Breast epithelium (tissue), 3 donors: ENCODE measurements at regions not wholly inside any gene's neighbourhood (a gene's known extent, or its start where the extent isn't known, plus 50 kb on each side); places are given as distances from the start of the nearest gene placed in this dataset.

Experiments used
- POLR2A ChIP-seq: fragments of 450-650 bp; IDR thresholded peaks from one replicate; pipeline ENCODE4 v1.6.1; 2016; ENCODE audit warnings: antibody characterized with exemption, mild to moderate bottlenecking, moderate library complexity
- POLR2AphosphoS5 ChIP-seq, 3 donors: sonication (generic); formaldehyde crosslinking; IDR thresholded peaks; one replicate each; pipeline ENCODE4 v1.6.1; 2017; ENCODE audit warnings: antibody characterized with exemption in 3 of 3
- TF ChIP-seq, protein P1 (sequence below), 3 donors: fragments of 450-650 bp; IDR thresholded peaks; one replicate each; pipeline ENCODE4 v1.5.1; 2016 to 2017; ENCODE audit warnings: antibody characterized with exemption in 3 of 3, mild to moderate bottlenecking in 3 of 3, moderate library complexity in 3 of 3

DNA sequence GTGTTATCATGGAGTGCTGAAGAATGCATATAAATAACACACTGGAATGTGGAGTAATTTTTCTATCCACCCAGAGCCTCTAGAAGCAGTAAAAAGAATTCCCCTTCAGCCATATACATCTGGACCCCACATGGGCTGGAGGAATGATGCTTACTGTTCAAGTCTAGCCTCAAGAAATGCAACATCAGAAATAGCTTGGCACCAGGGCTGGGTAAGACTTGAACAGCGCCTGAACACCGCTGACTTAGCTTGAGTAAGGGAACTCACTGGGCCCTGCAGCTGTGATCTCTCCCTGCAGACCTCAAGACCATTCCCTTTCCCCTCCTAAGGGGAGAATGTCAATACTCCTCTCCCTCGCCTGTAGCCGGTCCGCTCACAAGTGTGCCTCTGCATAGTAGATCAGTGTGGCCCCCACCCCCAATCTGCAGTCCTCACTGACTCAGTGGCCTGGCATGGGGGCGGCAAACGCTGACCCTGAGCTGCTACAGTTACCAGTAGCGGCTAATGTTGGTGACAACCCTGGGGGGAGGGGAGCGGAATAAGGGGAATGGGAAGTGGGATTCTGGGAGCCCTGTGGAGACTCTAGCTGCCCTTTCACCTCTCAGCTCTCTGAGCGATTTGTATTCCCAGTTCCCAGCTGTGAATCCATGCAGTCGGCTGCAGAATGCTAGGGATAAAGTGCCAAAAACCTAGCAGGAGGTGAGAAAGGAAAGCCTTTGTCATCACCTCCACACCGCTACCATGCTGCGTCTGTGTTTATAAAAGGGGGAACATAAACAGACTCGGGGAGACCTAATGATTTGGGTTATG lies 483.9 kb downstream of the DISC1 start:
- TF ChIP-seq, protein P1, sequence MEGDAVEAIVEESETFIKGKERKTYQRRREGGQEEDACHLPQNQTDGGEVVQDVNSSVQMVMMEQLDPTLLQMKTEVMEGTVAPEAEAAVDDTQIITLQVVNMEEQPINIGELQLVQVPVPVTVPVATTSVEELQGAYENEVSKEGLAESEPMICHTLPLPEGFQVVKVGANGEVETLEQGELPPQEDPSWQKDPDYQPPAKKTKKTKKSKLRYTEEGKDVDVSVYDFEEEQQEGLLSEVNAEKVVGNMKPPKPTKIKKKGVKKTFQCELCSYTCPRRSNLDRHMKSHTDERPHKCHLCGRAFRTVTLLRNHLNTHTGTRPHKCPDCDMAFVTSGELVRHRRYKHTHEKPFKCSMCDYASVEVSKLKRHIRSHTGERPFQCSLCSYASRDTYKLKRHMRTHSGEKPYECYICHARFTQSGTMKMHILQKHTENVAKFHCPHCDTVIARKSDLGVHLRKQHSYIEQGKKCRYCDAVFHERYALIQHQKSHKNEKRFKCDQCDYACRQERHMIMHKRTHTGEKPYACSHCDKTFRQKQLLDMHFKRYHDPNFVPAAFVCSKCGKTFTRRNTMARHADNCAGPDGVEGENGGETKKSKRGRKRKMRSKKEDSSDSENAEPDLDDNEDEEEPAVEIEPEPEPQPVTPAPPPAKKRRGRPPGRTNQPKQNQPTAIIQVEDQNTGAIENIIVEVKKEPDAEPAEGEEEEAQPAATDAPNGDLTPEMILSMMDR (IDR thresholded peaks at IDR 0.05): no peak
- TF ChIP-seq POLR2A (no peak), POLR2AphosphoS5 (IDR thresholded peaks at IDR 0.05) (no peak)
